H1 (cell line): ENCODE measurements at regions not wholly inside any gene's neighbourhood (a gene's known extent, or its start where the extent isn't known, plus 50 kb on each side); places are given as distances from the start of the nearest gene placed in this dataset.

Source experiments
- CTCF ChIA-PET: fragments of 300-600 bp; sonication (Branson Sonifier 250); formaldehyde crosslinking; loops from one replicate; lab custom pipeline; 2021; ENCODE audit not compliant: partially characterized antibody; lab: Charles Lee
- POLR2A ChIA-PET: fragments of 300-600 bp; sonication (Branson Sonifier 250); formaldehyde crosslinking; loops from one replicate; lab custom pipeline; 2021; ENCODE audit warnings: inconsistent platforms; ENCODE audit not compliant: partially characterized antibody; lab: Charles Lee
- DNase-seq, 2 experiments: peaks; one replicate each; pipeline versions ENCODE4 v3.0.0 to v3.0.0-alpha.2; 2010 to 2022; ENCODE audit warnings: low spot score in 2 of 2, low read depth in 1 of 2, mixed read lengths in 1 of 2
- FAIRE-seq: peaks from 2 replicates; lab custom pipeline; 2011; peaks lifted over from hg19 to GRCh38; lab: Jason Lieb, UNC
- H2AFZ ChIP-seq: 2 replicates; pipeline ENCODE4 v1.8.1; 2012; ENCODE audit warnings: low read length, inconsistent platforms
- H2AK5ac ChIP-seq: 2 replicates; pipeline ENCODE4 v1.6.1; 2013; ENCODE audit warnings: low read depth, low read length
- H2BK120ac ChIP-seq: replicated peaks from 2 replicates; pipeline ENCODE3; 2013; ENCODE audit warnings: low read depth, low read length, inconsistent platforms
- H2BK12ac ChIP-seq: 2 replicates; pipeline ENCODE4 v1.6.1; 2013; ENCODE audit warnings: low read depth, low read length
- H2BK15ac ChIP-seq: 2 replicates; pipeline ENCODE4 v1.6.1; 2013; ENCODE audit warnings: low read length
- H2BK20ac ChIP-seq: 2 replicates; pipeline ENCODE4 v1.6.1; 2013; ENCODE audit warnings: low read length
- H2BK5ac ChIP-seq: 2 replicates; pipeline ENCODE4 v1.6.1; 2013; ENCODE audit warnings: low read depth, low read length
- H3K14ac ChIP-seq: 2 replicates; pipeline ENCODE4 v1.6.1; 2013; ENCODE audit warnings: inconsistent platforms; ENCODE audit not compliant: insufficient read length
- H3K18ac ChIP-seq: 2 replicates; pipeline ENCODE4 v1.6.1; 2013; ENCODE audit warnings: low read length; ENCODE audit errors: extremely low read depth
- H3K23ac ChIP-seq: 2 replicates; pipeline ENCODE4 v1.6.1; 2013; ENCODE audit warnings: inconsistent platforms; ENCODE audit not compliant: insufficient read length
- H3K23me2 ChIP-seq: 2 replicates; pipeline ENCODE4 v1.6.1; 2013; ENCODE audit warnings: low read depth, low read length
- H3K27ac ChIP-seq: 2 replicates; pipeline ENCODE4 v1.6.1; 2011; ENCODE audit warnings: low read depth, low read length, inconsistent platforms
- H3K27me3 ChIP-seq, 4 experiments: replicated peaks in 1 of 4; 1 replicate in 1 of 4; 2 replicates in 3 of 4; pipeline versions ENCODE4 v1.6.1 to v1.8.1; 2011 to 2013; ENCODE audit warnings: low read length in 3 of 4, mild to moderate bottlenecking in 3 of 4, inconsistent platforms in 2 of 4, mixed read lengths in 2 of 4, moderate library complexity in 1 of 4; ENCODE audit not compliant: control insufficient read depth in 3 of 4, insufficient read depth in 3 of 4; ENCODE audit errors: extremely low read depth in 1 of 4
- H3K36me3 ChIP-seq, 4 experiments: 2 replicates each; pipeline versions ENCODE4 v1.6.1 to v1.8.1; 2011 to 2013; ENCODE audit warnings: mild to moderate bottlenecking in 4 of 4, low read length in 3 of 4, moderate library complexity in 2 of 4, control low read depth in 1 of 4, inconsistent platforms in 1 of 4; ENCODE audit not compliant: insufficient read depth in 4 of 4, control insufficient read depth in 2 of 4
- H3K4ac ChIP-seq: replicated peaks from 2 replicates; pipeline ENCODE3; 2013; ENCODE audit warnings: low read length, low read depth, mixed read lengths, inconsistent platforms; ENCODE audit not compliant: insufficient read length
- H3K4me1 ChIP-seq, 4 experiments: replicated peaks in 1 of 4; 1 replicate in 1 of 4; 2 replicates in 3 of 4; pipeline versions ENCODE4 v1.6.1 to v1.8.1; 2011 to 2013; ENCODE audit warnings: low read length in 3 of 4, inconsistent platforms in 2 of 4, mixed read lengths in 1 of 4; ENCODE audit not compliant: insufficient read depth in 4 of 4, control insufficient read depth in 3 of 4
- H3K4me2 ChIP-seq, 2 experiments: 2 replicates each; pipeline versions ENCODE4 v1.6.1 to v1.8.1; 2011 to 2013; ENCODE audit warnings: low read depth in 2 of 2, low read length in 2 of 2, control low read depth in 1 of 2, inconsistent platforms in 1 of 2, mild to moderate bottlenecking in 1 of 2; ENCODE audit not compliant: insufficient read depth in 1 of 2
- H3K4me3 ChIP-seq, 4 experiments: fragments of 200-600, 300-600 bp in 1 of 4; sonication (generic), shearing (Covaris generic), sonication (Bioruptor Twin) in 1 of 4; 2 replicates each; pipeline versions ENCODE4 v1.5.1 to v1.8.1; 2011 to 2016; ENCODE audit warnings: low read length in 4 of 4, low read depth in 3 of 4, control low read depth in 2 of 4, inconsistent platforms in 2 of 4, mild to moderate bottlenecking in 2 of 4, mixed read lengths in 1 of 4, moderate library complexity in 1 of 4; ENCODE audit not compliant: insufficient read depth in 2 of 4; ENCODE audit errors: extremely low read depth in 1 of 4
- H3K56ac ChIP-seq: replicated peaks from 2 replicates; pipeline ENCODE3; 2013; ENCODE audit warnings: low read depth, mild to moderate bottlenecking, mixed read lengths, low read length, inconsistent platforms; ENCODE audit not compliant: insufficient read length
- H3K79me1 ChIP-seq: 2 replicates; pipeline ENCODE4 v1.6.1; 2013; ENCODE audit warnings: low read depth, low read length, control low read depth
- H3K79me2 ChIP-seq, 2 experiments: 2 replicates each; pipeline versions ENCODE4 v1.6.1 to v1.8.1; 2012 to 2013; ENCODE audit warnings: low read length in 2 of 2, mild to moderate bottlenecking in 2 of 2, inconsistent platforms in 1 of 2; ENCODE audit not compliant: insufficient read depth in 2 of 2, control insufficient read depth in 1 of 2
- H3K9ac ChIP-seq, 4 experiments: replicated peaks in 1 of 4; 1 replicate in 1 of 4; 2 replicates in 3 of 4; pipeline versions ENCODE4 v1.6.1 to v1.8.1; 2011 to 2013; ENCODE audit warnings: low read depth in 3 of 4, low read length in 3 of 4, control low read depth in 2 of 4, mild to moderate bottlenecking in 2 of 4, moderate library complexity in 2 of 4, inconsistent platforms in 1 of 4; ENCODE audit errors: extremely low read depth in 1 of 4
- H3K9me3 ChIP-seq, 2 experiments: 2 replicates each; pipeline versions ENCODE4 v1.6.1 to v1.8.1; 2012 to 2013; ENCODE audit warnings: mild to moderate bottlenecking in 2 of 2, moderate library complexity in 2 of 2, control low read depth in 1 of 2, inconsistent platforms in 1 of 2, low read depth in 1 of 2, low read length in 1 of 2, mixed read lengths in 1 of 2; ENCODE audit not compliant: insufficient read depth in 2 of 2
- H4K20me1 ChIP-seq, 2 experiments: replicated peaks in 1 of 2; 2 replicates each; pipeline versions ENCODE3 to v1.8.1; 2011 to 2013; ENCODE audit warnings: inconsistent platforms in 2 of 2, low read length in 2 of 2, mild to moderate bottlenecking in 1 of 2; ENCODE audit not compliant: insufficient read depth in 2 of 2, control insufficient read depth in 1 of 2
- H4K5ac ChIP-seq: 2 replicates; pipeline ENCODE4 v1.6.1; 2013; ENCODE audit warnings: low read length, low read depth, mixed read lengths, inconsistent platforms; ENCODE audit not compliant: insufficient read length
- H4K8ac ChIP-seq: 2 replicates; pipeline ENCODE4 v1.8.0; 2013; ENCODE audit warnings: mild to moderate bottlenecking, moderate library complexity, low read length, inconsistent platforms; ENCODE audit not compliant: insufficient read depth; ENCODE audit errors: extremely low read depth
- H4K91ac ChIP-seq: replicated peaks from 2 replicates; pipeline ENCODE3; 2013; ENCODE audit warnings: low read length, mixed read lengths, inconsistent platforms; ENCODE audit not compliant: insufficient read length
- SRF ChIP-seq: IDR thresholded peaks from 2 replicates; pipeline ENCODE4 v1.6.1; 2011; ENCODE audit warnings: mild to moderate bottlenecking, low read depth, low read length, moderate library complexity
- WGBS, 2 experiments: shearing (Covaris generic) in 1 of 2; methylation state at CpG; one replicate each; pipeline versions ENCODE4 v1.1.6 to v1.1.7; 2013 to 2015; ENCODE audit warnings: low lambda C conversion rate in 2 of 2, mixed read lengths in 2 of 2, inconsistent platforms in 1 of 2, low coverage in 1 of 2, missing lambda C conversion rate in 1 of 2; ENCODE audit not compliant: insufficient replicate concordance in 2 of 2, insufficient coverage in 1 of 2, insufficient read length in 1 of 2; ENCODE audit errors: extremely low coverage in 1 of 2, missing lambda C conversion rate in 1 of 2; 5-methylcytosine and 5-hydroxymethylcytosine counted together

DNA sequence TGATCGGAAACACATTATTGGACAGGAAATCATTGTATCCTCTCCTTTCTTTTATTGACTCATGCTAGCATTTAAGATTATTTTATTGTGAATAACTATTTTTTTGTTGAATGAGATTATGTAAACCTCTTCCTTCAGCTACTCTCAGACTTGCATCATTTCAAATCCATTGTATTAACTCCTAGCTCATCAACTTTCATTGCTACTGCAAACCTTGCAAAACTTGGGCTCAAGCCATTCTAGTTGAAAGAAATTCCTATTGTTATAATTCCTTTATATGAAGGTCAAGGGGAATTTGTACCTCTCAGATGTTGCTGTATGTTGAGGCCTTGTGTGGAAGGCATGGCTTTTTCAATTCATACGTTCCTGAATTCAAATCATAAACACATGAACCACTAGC is 1764.6 kb downstream of the SUCLG1 start:
- CTCF ChIA-PET: interaction anchor here (0.6 kb wide), 1 partner anchor 1507 kb away, joined by 3 read pairs; no protein-coding TSS in a partner anchor

More for the DNA sequence above, 1764.6 kb downstream of the SUCLG1 start:
- no peak overlapping the region for H2BK20ac ChIP-seq
- no peak overlapping the region for H3K9ac ChIP-seq
- H3K56ac ChIP-seq: no peak overlapping the region
- H3K23me2 ChIP-seq: no peaks in the 10 kb centered on the region
- no peaks in the 10 kb centered on the region for H3K79me2 ChIP-seq
- no peaks in the 10 kb centered on the region for H3K79me1 ChIP-seq
- H2BK120ac ChIP-seq: no peak overlapping the region
- H4K8ac ChIP-seq: no peak overlapping the region
- H3K4me3 ChIP-seq: no peak overlapping the region
- DNase-seq (no peak), FAIRE-seq (no peak)
- WGBS, 2 experiments: 83% methylated on average over 2 of the region's 2 CpGs; no CpG with 5 or more reads in 1 of the 2 experiments
- no peak overlapping the region for H2BK15ac ChIP-seq
- no peak overlapping the region for H4K91ac ChIP-seq
- no peaks in the 10 kb centered on the region for H4K20me1 ChIP-seq
- POLR2A ChIA-PET: no interaction called here
- no peak overlapping the region for H4K5ac ChIP-seq
- H2BK12ac ChIP-seq: no peak overlapping the region
- no peaks in the 10 kb centered on the region for H3K4me1 ChIP-seq
- no peak overlapping the region for H2AFZ ChIP-seq
- H3K18ac ChIP-seq: no peak overlapping the region
- H3K4ac ChIP-seq: no peak overlapping the region
- H3K14ac ChIP-seq: no peak overlapping the region
- H3K27ac ChIP-seq: no peak overlapping the region
- TF ChIP-seq SRF: no peak
- H2BK5ac ChIP-seq: no peak overlapping the region
- H3K9me3 ChIP-seq: no peaks in the 10 kb centered on the region
- no peak overlapping the region for H2AK5ac ChIP-seq
- no peak overlapping the region for H3K23ac ChIP-seq
- H3K4me2 ChIP-seq: no peak overlapping the region
- H3K27me3 ChIP-seq: peaks cover 0 to 2% (median 0%) of the 10 kb centered on the region in 4 experiments; a peak in 1 of 7 replicates
- H3K36me3 ChIP-seq: no peaks in the 10 kb centered on the region
